Activated CD4-positive, alpha-beta T cell treated with anti-CD3 and anti-CD28 coated beads, Interleukin-2, Interleukin-6, amounts not matched to agents 100 ng/mL and 50 ng/mL, durations not matched to agents 16 hours and 8 hours (primary cell): ENCODE measurements at regions not wholly inside any gene's neighbourhood (a gene's known extent, or its start where the extent isn't known, plus 50 kb on each side); places are given as distances from the start of the nearest gene placed in this dataset.
"Not testable (repeated sequence)": the region's sequence is repeated elsewhere in the genome, so short reads cannot be mapped to it uniquely, and the experiment has no call there.

Experiments used
- DNase-seq: peaks from one replicate; pipeline ENCODE4 v3.0.0-alpha.2; 2020

DNA sequence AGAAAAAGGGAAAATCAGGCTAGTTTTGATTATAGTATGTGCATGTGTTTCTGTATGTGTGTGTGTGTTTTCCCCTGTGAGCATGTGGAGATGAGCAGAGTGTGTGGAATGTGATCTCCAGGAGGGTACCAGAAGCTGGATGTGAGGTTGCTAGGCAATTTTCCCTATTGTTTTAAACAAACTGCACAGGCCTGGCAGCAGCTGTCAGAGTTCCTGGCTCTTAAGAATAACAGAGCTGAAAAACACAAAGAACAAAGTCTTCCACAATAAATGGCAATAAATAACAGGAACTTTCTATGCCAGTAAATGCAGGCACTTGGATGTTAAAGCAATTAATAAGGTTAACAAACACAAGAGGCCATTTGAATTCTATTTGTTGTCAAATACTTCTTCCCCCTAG is 344.6 kb upstream of the CTSO start:
- DNase-seq, result no peak

DNA sequence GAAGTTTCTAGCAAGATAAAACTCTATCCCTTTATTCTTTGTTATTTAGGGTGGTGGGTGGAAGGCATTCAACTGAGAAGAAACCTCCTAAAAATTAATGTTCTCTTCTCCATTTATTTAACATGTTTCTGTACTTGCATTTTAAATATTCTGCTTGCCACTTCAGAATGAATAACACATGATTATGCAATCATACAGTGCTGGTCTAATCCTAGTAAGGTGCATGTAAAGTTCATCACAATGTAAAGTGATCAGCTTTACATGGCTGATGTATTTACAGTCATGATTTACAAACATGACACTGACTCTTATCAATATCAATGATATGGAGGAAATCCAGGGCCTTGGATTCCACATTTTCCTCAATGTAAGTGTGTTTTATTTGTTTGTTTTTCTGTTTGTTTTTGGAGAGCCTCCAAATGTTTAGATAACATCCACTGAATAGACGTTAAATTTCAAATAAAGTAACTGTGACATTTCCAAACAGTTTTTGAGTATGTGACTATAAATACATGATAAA is 342.1 kb upstream of the CTSO start:
- DNase-seq, result no peak

- peak; percentile 3 for DNase-seq
Observed at GRCh38 chr4:156294577-156294976, 340.9 kb upstream of the CTSO start.

- DNase-seq, result no peak
Observed at GRCh38 chr4:156293657-156294297, 340.1 kb upstream of the CTSO start.

GRCh38 chr4:156291317-156291716 is 337.7 kb upstream of the CTSO start:
- no peak for DNase-seq

DNA sequence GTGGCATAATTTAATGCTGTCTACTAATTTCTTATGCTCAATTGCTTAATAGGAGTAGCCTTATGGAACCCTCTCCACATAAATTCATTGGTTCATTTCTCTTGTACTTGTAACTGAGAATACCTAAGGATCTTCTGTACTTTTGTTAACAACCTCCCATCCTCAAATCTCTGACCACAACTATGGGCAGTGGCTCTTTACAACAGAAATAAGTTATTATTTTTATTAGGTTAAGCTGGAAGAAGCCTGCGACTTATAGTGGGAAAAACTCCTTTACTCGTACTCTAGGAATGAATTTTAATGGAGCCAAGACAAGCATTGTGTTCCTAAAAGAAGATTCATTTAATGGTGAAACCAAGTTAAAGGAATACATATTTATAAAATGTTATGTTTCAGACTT is 337.1 kb upstream of the CTSO start:
- no peak for DNase-seq

DNA sequence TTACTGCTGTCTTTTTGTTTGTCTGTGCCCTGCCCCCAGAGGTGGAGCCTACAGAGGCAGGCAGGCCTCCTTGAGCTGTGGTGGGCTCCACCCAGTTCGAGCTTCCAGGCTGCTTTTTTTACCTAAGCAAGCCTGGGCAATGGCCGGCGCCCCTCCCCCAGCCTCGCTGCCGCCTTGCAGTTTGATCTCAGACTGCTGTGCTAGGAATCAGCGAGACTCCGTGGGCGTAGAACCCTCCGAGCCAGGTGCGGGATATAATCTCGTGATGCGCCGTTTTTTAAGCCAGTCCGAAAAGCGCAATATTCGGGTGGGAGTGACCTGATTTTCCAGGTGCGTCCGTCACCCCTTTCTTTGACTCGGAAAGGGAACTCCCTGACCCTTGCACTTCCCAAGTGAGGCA is 336.4 kb upstream of the CTSO start:
- DNase-seq, result not testable (repeated sequence)

DNA sequence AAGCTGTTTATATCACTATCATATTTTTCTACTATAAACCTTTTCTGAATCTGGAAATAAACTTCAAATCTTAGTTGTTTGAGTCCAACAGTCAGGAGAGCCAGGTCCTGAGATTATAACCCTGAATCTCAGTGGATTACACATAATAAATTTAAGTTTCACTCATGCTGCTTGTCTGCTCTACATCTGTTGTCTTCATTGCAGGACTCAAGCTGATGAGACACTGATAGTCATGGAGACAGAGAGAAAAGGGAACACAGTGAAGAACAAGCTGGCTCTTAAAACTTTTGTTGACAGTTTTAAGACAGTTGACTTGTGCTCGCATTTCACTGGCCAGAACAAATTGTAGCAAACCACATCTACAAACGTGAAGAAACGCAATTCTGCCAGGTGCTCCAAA is 327.0 kb upstream of the CTSO start:
- DNase-seq, result no peak

- no peak for DNase-seq
Observed at GRCh38 chr4:156265407-156265806, 311.7 kb upstream of the CTSO start.

- no peak for DNase-seq
Observed at GRCh38 chr4:156261230-156261629, 307.6 kb upstream of the CTSO start.

GRCh38 chr4:156255230-156256007 is 301.8 kb upstream of the CTSO start:
- DNase-seq, result no peak

DNA sequence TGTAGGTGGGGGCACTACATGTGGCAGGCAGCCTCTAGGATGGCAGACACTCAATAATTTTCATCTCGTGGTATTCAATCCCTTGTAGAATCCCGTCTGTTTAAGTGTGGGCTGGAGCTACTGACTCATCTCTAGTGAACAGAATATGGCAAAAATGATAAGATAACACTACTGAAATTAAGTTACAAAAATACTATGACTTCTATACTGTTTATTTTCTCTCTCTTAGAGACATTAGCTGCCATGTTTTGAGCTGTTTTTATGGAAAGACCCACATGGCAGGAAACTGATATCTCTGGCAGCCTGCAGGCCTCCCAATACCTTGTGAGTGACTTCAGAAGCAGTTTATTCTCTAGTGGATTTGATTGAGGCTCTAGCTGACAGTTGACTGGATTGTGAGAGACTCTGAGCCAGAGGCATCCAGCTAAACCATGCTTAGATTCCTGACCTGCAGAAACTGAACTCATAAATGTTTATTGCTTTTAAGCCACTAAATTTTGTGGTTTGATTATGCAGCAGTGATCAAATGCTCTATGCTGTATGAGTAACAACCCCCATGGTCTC is 298.8 kb upstream of the CTSO start:
- DNase-seq, result no peak

DNA sequence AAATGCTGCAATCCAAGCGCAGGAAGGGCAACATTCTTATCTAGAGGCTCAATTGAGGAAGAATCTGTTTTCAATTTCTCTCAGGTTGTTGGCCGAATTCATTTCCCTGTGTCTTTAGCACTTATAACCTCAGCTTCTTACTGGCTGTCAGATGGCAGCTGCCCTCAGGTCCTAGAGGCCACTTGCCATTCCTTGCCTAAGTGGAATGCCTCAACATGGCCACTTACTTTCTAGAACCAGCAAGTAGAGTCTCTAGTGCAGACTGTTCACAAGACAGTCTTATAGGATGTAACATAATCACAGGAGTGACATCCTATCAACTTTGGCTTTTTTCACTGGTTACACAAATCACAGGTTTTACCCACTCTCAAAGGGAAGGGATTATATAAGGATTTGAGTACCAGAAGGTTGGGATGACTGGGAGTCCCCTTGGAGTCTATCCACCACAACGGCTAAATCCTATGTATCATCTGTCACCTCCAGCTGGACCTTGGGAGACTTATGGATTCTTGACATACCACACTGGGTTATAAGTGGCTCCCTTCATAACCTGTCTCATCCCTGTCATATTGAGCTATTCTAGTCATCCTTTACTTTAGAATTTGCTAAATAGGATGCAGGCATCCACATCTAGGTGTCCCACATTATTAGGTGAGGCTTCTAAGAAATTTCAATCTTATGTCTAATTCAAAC is 297.9 kb upstream of the CTSO start:
- DNase-seq, result no peak

GRCh38 chr4:156248917-156249316 is 295.3 kb upstream of the CTSO start:
- no peak for DNase-seq

- no peak for DNase-seq
Observed at GRCh38 chr4:156247470-156247869, 293.8 kb upstream of the CTSO start.

GRCh38 chr4:156243015-156243414 is 289.3 kb upstream of the CTSO start:
- no peak for DNase-seq

GRCh38 chr4:156242390-156242789 is 288.7 kb upstream of the CTSO start:
- DNase-seq, result no peak

GRCh38 chr4:156241896-156242295 is 288.2 kb upstream of the CTSO start:
- DNase-seq, result no peak

- no peak for DNase-seq
Observed at GRCh38 chr4:156238171-156238570, 284.5 kb upstream of the CTSO start.

DNA sequence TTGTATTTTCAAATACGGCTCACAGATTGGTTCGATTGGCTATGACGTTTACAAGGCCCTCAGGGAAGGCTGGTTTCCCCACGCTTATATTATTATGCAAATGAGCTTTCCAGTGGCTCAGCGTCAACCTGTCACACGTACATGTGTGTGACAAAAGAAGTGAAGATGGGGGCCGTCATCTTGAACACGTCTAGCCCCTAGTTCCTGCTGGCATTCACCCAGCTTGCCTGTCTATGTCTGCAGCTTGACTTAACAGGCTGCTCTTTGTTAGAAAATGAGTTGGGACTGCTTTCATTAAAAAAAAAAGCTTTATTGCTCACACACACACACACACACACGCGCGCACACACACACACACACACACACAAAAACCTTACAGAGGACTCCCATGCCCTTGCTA is 283.6 kb upstream of the CTSO start:
- DNase-seq, result no peak

DNA sequence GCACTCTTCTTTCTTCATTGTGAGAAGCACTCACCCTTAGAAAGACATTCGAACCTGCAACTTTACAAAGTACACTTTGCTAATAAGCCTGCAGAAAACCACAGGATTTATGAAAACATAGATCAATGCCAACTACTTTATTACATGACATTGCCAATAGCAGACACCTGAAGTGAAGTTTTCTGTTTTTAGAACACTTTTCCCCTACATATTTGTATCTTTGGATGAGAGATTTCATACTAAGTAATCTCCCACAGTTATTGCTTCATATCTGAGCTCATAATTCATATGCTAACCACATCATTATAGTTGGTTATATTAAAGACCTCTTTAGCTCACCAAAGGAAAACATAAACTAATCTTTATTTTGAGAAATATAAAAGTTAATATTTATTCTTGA is 276.5 kb upstream of the CTSO start:
- DNase-seq, result no peak

GRCh38 chr4:156228676-156229075 is 275.0 kb upstream of the CTSO start:
- no peak for DNase-seq

DNA sequence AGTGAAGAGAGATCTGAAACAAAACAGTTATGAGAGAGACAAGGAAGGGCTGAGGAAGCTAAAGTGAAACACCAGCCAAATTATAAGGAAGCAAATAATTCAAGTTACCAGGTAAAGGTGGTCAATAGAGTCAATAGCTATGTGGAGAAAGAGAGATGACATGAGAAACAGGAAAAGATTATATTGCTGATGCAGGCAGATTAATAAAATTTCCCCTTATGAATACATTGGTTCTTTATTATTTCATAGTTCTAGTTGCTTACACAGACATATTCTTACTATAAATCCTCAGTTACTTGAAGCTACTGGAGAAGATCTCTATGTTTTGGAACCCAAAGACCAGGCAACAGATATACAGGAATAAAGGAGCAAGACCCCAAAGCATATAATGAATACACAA is 273.7 kb upstream of the CTSO start:
- DNase-seq, result no peak

- no peak for DNase-seq
Observed at GRCh38 chr4:156223985-156224384, 270.3 kb upstream of the CTSO start.
